Panc1 (cell line): ENCODE measurements at regions not wholly inside any gene's neighbourhood (a gene's known extent, or its start where the extent isn't known, plus 50 kb on each side); places are given as distances from the start of the nearest gene placed in this dataset.

ENCODE experiments used
- POLR2AphosphoS5 ChIP-seq: IDR thresholded peaks from 2 replicates; pipeline ENCODE4 v1.6.1; 2012; ENCODE audit warnings: mild to moderate bottlenecking, low read depth, low read length, moderate library complexity
- SIN3A ChIP-seq: IDR thresholded peaks from 2 replicates; pipeline ENCODE4 v1.6.1; 2012; ENCODE audit warnings: low read depth, mild to moderate bottlenecking, low read length, moderate library complexity, borderline replicate concordance; ENCODE audit not compliant: insufficient read depth
- TCF7L2 ChIP-seq: IDR thresholded peaks from 2 replicates; pipeline ENCODE4 v1.6.1; 2011; ENCODE audit warnings: mild to moderate bottlenecking, low read depth, low read length, inconsistent platforms
- TF ChIP-seq, protein P1 (sequence below): fragments of 450-650 bp; IDR thresholded peaks from 2 replicates; pipeline ENCODE4 v1.5.1; 2017; ENCODE audit warnings: mild to moderate bottlenecking

DNA sequence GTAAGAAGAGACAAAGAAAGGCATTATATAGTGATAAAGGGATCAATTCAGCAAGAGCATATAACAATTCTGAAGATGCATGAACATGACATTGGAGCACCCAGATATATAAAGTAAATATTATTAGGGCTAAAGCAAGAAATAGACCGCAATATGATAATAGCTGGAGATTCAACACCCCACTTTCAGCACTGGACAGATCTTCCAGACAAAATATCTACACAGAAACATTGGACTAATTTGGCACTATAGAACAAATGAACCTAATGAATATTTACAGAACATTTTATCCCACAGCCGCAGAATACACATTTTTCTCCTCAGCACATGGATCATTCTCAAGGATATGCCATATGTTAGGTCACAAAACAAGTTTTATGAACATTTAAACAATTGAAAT is 633.1 kb downstream of the JRKL start:
- TF ChIP-seq, protein P1, sequence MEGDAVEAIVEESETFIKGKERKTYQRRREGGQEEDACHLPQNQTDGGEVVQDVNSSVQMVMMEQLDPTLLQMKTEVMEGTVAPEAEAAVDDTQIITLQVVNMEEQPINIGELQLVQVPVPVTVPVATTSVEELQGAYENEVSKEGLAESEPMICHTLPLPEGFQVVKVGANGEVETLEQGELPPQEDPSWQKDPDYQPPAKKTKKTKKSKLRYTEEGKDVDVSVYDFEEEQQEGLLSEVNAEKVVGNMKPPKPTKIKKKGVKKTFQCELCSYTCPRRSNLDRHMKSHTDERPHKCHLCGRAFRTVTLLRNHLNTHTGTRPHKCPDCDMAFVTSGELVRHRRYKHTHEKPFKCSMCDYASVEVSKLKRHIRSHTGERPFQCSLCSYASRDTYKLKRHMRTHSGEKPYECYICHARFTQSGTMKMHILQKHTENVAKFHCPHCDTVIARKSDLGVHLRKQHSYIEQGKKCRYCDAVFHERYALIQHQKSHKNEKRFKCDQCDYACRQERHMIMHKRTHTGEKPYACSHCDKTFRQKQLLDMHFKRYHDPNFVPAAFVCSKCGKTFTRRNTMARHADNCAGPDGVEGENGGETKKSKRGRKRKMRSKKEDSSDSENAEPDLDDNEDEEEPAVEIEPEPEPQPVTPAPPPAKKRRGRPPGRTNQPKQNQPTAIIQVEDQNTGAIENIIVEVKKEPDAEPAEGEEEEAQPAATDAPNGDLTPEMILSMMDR = no peak
- TF ChIP-seq TCF7L2 (no peak), POLR2AphosphoS5 (no peak), SIN3A (no peak)
